K562 (cell line): ENCODE measurements at regions not wholly inside any gene's neighbourhood (a gene's known extent, or its start where the extent isn't known, plus 50 kb on each side); places are given as distances from the start of the nearest gene placed in this dataset.

ENCODE experiments used
- ATAC-seq: fragments of 200-7000 bp; cut with Tn5 transposase; 3 replicates; pipeline ENCODE4 v1.9.1; 2020; ENCODE audit warnings: moderate library complexity
- BruUV-seq: library from RNA; stranded (reverse); fragments of 400-500 nt; replicated peaks from 2 replicates; lab custom pipeline; 2021; lab: Mats Ljungman, UMichigan
- CTCF ChIA-PET: fragments of 300-600 bp; formaldehyde crosslinking; extraction: SDS; loops from one replicate; lab custom pipeline; 2021; ENCODE audit warnings: low intra/inter-chr PET ratio; lab: Yijun Ruan, JAX
- POLR2A ChIA-PET: fragments of 300-600, 350-650 bp; sonication (Branson Sonifier 250); formaldehyde crosslinking; extraction: SDS; loops from one replicate; lab custom pipeline; 2021; ENCODE audit warnings: antibody characterized with exemption, inconsistent platforms; lab: Yijun Ruan, JAX
- DNase-seq, 4 experiments: peaks; one replicate each; pipeline versions ENCODE4 v3.0.0 to v3.0.0-alpha.2; 2011 to 2018; ENCODE audit warnings: low spot score in 3 of 4, mixed read lengths in 3 of 4; ENCODE audit errors: extremely low read depth in 1 of 4
- FAIRE-seq: peaks from 2 replicates; lab custom pipeline; 2011; peaks lifted over from hg19 to GRCh38; lab: Jason Lieb, UNC
- H2AFZ ChIP-seq: 2 replicates; pipeline ENCODE4 v1.6.0; 2011; ENCODE audit warnings: low read depth, low read length, control low read depth, inconsistent platforms
- H3K27ac ChIP-seq: fragments of 200-600 bp; 3 replicates; pipeline ENCODE4 v1.8.0; 2011; ENCODE audit warnings: low read depth, mild to moderate bottlenecking, control low read depth, inconsistent platforms, low read length, moderate library complexity, mixed read lengths; ENCODE audit errors: extremely low read depth
- H3K27me3 ChIP-seq, 2 experiments: fragments of 300-600 bp in 1 of 2; 2 replicates in 1 of 2; 3 replicates in 1 of 2; pipeline versions ENCODE4 v1.6.0 to v1.8.0; 2011; ENCODE audit warnings: inconsistent platforms in 2 of 2, low read length in 2 of 2, mild to moderate bottlenecking in 1 of 2, mixed read lengths in 1 of 2, moderate library complexity in 1 of 2; ENCODE audit not compliant: control insufficient read depth in 2 of 2, insufficient read depth in 2 of 2
- H3K36me3 ChIP-seq: fragments of 300-600 bp; 3 replicates; pipeline ENCODE4 v1.8.0; 2011; ENCODE audit warnings: mild to moderate bottlenecking, low read length, inconsistent platforms; ENCODE audit not compliant: control insufficient read depth, insufficient read depth
- H3K4me1 ChIP-seq, 2 experiments: fragments of 200-600 bp in 1 of 2; replicated peaks in 1 of 2; 2 replicates in 1 of 2; 3 replicates in 1 of 2; pipeline versions ENCODE4 v1.5.1 to v1.8.0; 2011; ENCODE audit warnings: inconsistent platforms in 2 of 2, low read length in 2 of 2, mild to moderate bottlenecking in 1 of 2, mixed read lengths in 1 of 2, moderate library complexity in 1 of 2; ENCODE audit not compliant: control insufficient read depth in 2 of 2, insufficient read depth in 2 of 2
- H3K4me2 ChIP-seq: 2 replicates; pipeline ENCODE4 v1.6.1; 2011; ENCODE audit warnings: low read length, control low read depth, inconsistent platforms, mixed read lengths; ENCODE audit not compliant: insufficient read depth
- H3K4me3 ChIP-seq: fragments of 200-600 bp; sonication (generic), shearing (Covaris generic); 2 replicates; pipeline ENCODE4 v1.5.1; 2016; ENCODE audit warnings: control low read depth, inconsistent platforms
- H3K79me2 ChIP-seq: fragments of 200-600 bp; 3 replicates; pipeline ENCODE4 v1.8.0; 2011; ENCODE audit warnings: low read length, inconsistent platforms; ENCODE audit not compliant: control insufficient read depth, insufficient read depth
- H3K9ac ChIP-seq, 2 experiments: 2 replicates each; pipeline versions ENCODE4 v1.6.0 to v1.6.1; 2011; ENCODE audit warnings: low read depth in 2 of 2, low read length in 2 of 2, control low read depth in 1 of 2, inconsistent platforms in 1 of 2, mild to moderate bottlenecking in 1 of 2, mixed read lengths in 1 of 2; ENCODE audit not compliant: insufficient read depth in 1 of 2
- H3K9me1 ChIP-seq: one replicate; pipeline ENCODE4 v1.6.0; 2011; ENCODE audit warnings: inconsistent platforms, mild to moderate bottlenecking, low read length, moderate library complexity; ENCODE audit not compliant: control insufficient read depth, insufficient read depth
- H3K9me3 ChIP-seq: replicated peaks from 2 replicates; pipeline ENCODE4 v1.5.1; 2011; ENCODE audit warnings: low read depth, low read length, inconsistent platforms; ENCODE audit not compliant: control insufficient read depth, insufficient read depth
- H4K20me1 ChIP-seq: replicated peaks from 2 replicates; pipeline ENCODE4 v1.6.1; 2011; ENCODE audit warnings: low read length, inconsistent platforms, mixed read lengths; ENCODE audit not compliant: control insufficient read depth, insufficient read depth
- AFF1 ChIP-seq, 2 experiments: fragments of 450-650 bp; IDR thresholded peaks; 2 replicates each; pipeline ENCODE4 v1.6.1; 2018; ENCODE audit warnings: mild to moderate bottlenecking in 2 of 2, low read depth in 1 of 2; ENCODE audit not compliant: partially characterized antibody in 2 of 2
- ELF4 ChIP-seq: fragments of 450-650 bp; formaldehyde crosslinking; IDR thresholded peaks from 2 replicates; pipeline ENCODE4 v1.4.0; 2022; ENCODE audit warnings: missing genetic modification characterization
- HDAC6 ChIP-seq: IDR thresholded peaks from 2 replicates; pipeline ENCODE4 v1.6.1; 2012; ENCODE audit warnings: low read depth, mild to moderate bottlenecking, control low read depth, inconsistent platforms, low read length, moderate library complexity
- KDM4B ChIP-seq, 2 experiments: fragments of 450-650 bp in 1 of 2; sonication (generic) in 1 of 2; IDR thresholded peaks; 2 replicates each; pipeline ENCODE4 v1.6.1; 2016 to 2017; ENCODE audit warnings: borderline replicate concordance in 2 of 2, antibody characterized with exemption in 1 of 2, low read depth in 1 of 2, mild to moderate bottlenecking in 1 of 2
- KLF16 ChIP-seq: IDR thresholded peaks from 2 replicates; pipeline ENCODE4 v1.6.1; 2016; ENCODE audit warnings: antibody characterized with exemption
- MYC ChIP-seq, 2 experiments: fragments of 250-450 bp in 1 of 2; sonication (Bioruptor Pico) in 1 of 2; IDR thresholded peaks; 2 replicates each; pipeline versions ENCODE4 v1.5.1 to v1.6.1; 2012 to 2021; ENCODE audit warnings: low read depth in 2 of 2, borderline replicate concordance in 1 of 2, improper control_type of control experiment in 1 of 2, low read length in 1 of 2, mild to moderate bottlenecking in 1 of 2, moderate library complexity in 1 of 2
- OTX1 ChIP-seq: fragments of 450-650 bp; formaldehyde crosslinking; IDR thresholded peaks from 2 replicates; pipeline ENCODE4 v1.4.0; 2022; ENCODE audit warnings: mild to moderate bottlenecking
- SIX5 ChIP-seq, 2 experiments: IDR thresholded peaks; 2 replicates each; pipeline ENCODE4 v1.6.1; 2011; ENCODE audit warnings: low read length in 2 of 2, borderline replicate concordance in 1 of 2, low read depth in 1 of 2, mild to moderate bottlenecking in 1 of 2, moderate library complexity in 1 of 2; ENCODE audit not compliant: insufficient read depth in 1 of 2
- SMARCA5 ChIP-seq: fragments of 450-650 bp; IDR thresholded peaks from 2 replicates; pipeline ENCODE4 v1.6.1; 2016
- SMARCE1 ChIP-seq: fragments of 450-650 bp; IDR thresholded peaks from 2 replicates; pipeline ENCODE4 v1.7.1; 2016; ENCODE audit warnings: mild to moderate bottlenecking
- ZBED1 ChIP-seq: IDR thresholded peaks from 2 replicates; pipeline ENCODE4 v1.6.1; 2014
- ZFPM2 ChIP-seq: fragments of 250-450 bp; sonication (Bioruptor Pico); IDR thresholded peaks from 2 replicates; pipeline ENCODE4 v1.5.1; 2022; ENCODE audit warnings: mild to moderate bottlenecking
- ZNF518B ChIP-seq: fragments of 250-450 bp; sonication (Bioruptor Pico); IDR thresholded peaks from 2 replicates; pipeline ENCODE4 v1.5.0; 2021; ENCODE audit warnings: mild to moderate bottlenecking, moderate library complexity
- WGBS: fragments of 100-300 bp; shearing (Covaris generic); methylation state at CpG from one replicate; pipeline ENCODE4 v1.1.6; 2016; ENCODE audit warnings: low coverage, mixed read lengths; ENCODE audit not compliant: insufficient coverage; ENCODE audit errors: missing lambda C conversion rate; 5-methylcytosine and 5-hydroxymethylcytosine counted together
- in situ Hi-C: fragments of 300-500 bp; cut with MboI; formaldehyde crosslinking; loops from 4 replicates; pipeline ENCODE4 v1.15.0; 2018; ENCODE audit warnings: inconsistent platforms, mixed read lengths
- intact Hi-C: fragments of 100-400 bp; cut with micrococcal nuclease; formaldehyde crosslinking; loops from 2 replicates; pipeline ENCODE4 v1.14.2; 2022

GRCh38 chr1:219490566-219490965 lies 122.3 kb downstream of the ZC3H11B start:
- ATAC-seq (no peak), DNase-seq (no peak), FAIRE-seq (no peak)
- Histone ChIP-seq H3K4me2 (no peak overlapping the region), H3K79me2 (no peaks in the 10 kb centered on the region), H3K9ac (no peak overlapping the region), H3K9me3 (no peaks in the 10 kb centered on the region), H3K36me3 (no peaks in the 10 kb centered on the region), H3K27me3 (no peaks in the 10 kb centered on the region), H4K20me1 (no peaks in the 10 kb centered on the region), H3K27ac (no peak overlapping the region), H2AFZ (no peak overlapping the region), H3K4me1 (no peaks in the 10 kb centered on the region), H3K9me1 (no peaks in the 10 kb centered on the region), H3K4me3 (no peak overlapping the region)
- ChIA-PET POLR2A (no interaction called here), CTCF (no interaction called here)
- 5% methylated on average over 1 of the region's 1 CpG for WGBS
- TF ChIP-seq KLF16: no peak
- no peak for TF ChIP-seq OTX1
- TF ChIP-seq ZNF518B (CRISPR knock-in tag): no peak
- no peak for TF ChIP-seq SMARCE1
- no peak for TF ChIP-seq ZFPM2 (CRISPR knock-in tag)
- no peak for TF ChIP-seq ELF4 (CRISPR knock-in tag)
- no peak for TF ChIP-seq ZBED1
- no peak for TF ChIP-seq KDM4B (IDR thresholded peaks at IDR 0.05; ENCODE audit: borderline replicate concordance in 2 of 2, low read depth in 1 of 2)
- no peak for TF ChIP-seq HDAC6
- no peak for TF ChIP-seq SIX5 (IDR thresholded peaks at IDR 0.05; ENCODE audit: borderline replicate concordance in 1 of 2, insufficient read depth in 1 of 2, low read depth in 1 of 2, low read length in 2 of 2)
- TF ChIP-seq AFF1 (IDR thresholded peaks at IDR 0.05; ENCODE audit: low read depth in 1 of 2, partially characterized antibody in 2 of 2): no peak
- no peak for TF ChIP-seq SMARCA5
- no peak for TF ChIP-seq MYC (IDR thresholded peaks at IDR 0.05; ENCODE audit: low read depth, low read length)
- TF ChIP-seq MYC (CRISPR knock-in tag; IDR thresholded peaks at IDR 0.05; ENCODE audit: borderline replicate concordance, low read depth): no peak
- intact Hi-C loops: no loop called here
- in situ Hi-C loops: no loop called here
- BruUV-seq: no TSS peak
